K562 (cell line): ENCODE measurements at regions not wholly inside any gene's neighbourhood (a gene's known extent, or its start where the extent isn't known, plus 50 kb on each side); places are given as distances from the start of the nearest gene placed in this dataset.
"Not testable (repeated sequence)": the region's sequence is repeated elsewhere in the genome, so short reads cannot be mapped to it uniquely, and the experiment has no call there.

Experiments used
- ATAC-seq: fragments of 200-7000 bp; cut with Tn5 transposase; 3 replicates; pipeline ENCODE4 v1.9.1; 2020; ENCODE audit warnings: moderate library complexity
- BruUV-seq: library from RNA; stranded (reverse); fragments of 400-500 nt; replicated peaks from 2 replicates; lab custom pipeline; 2021; lab: Mats Ljungman, UMichigan
- CTCF ChIA-PET: fragments of 300-600 bp; formaldehyde crosslinking; extraction: SDS; loops from one replicate; lab custom pipeline; 2021; ENCODE audit warnings: low intra/inter-chr PET ratio; lab: Yijun Ruan, JAX
- POLR2A ChIA-PET: fragments of 300-600, 350-650 bp; sonication (Branson Sonifier 250); formaldehyde crosslinking; extraction: SDS; loops from one replicate; lab custom pipeline; 2021; ENCODE audit warnings: antibody characterized with exemption, inconsistent platforms; lab: Yijun Ruan, JAX
- DNase-seq, 4 experiments: peaks; one replicate each; pipeline versions ENCODE4 v3.0.0 to v3.0.0-alpha.2; 2011 to 2018; ENCODE audit warnings: low spot score in 3 of 4, mixed read lengths in 3 of 4; ENCODE audit errors: extremely low read depth in 1 of 4
- FAIRE-seq: peaks from 2 replicates; lab custom pipeline; 2011; peaks lifted over from hg19 to GRCh38; lab: Jason Lieb, UNC
- H2AFZ ChIP-seq: 2 replicates; pipeline ENCODE4 v1.6.0; 2011; ENCODE audit warnings: low read depth, low read length, control low read depth, inconsistent platforms
- H3K27ac ChIP-seq: fragments of 200-600 bp; 3 replicates; pipeline ENCODE4 v1.8.0; 2011; ENCODE audit warnings: low read depth, mild to moderate bottlenecking, control low read depth, inconsistent platforms, low read length, moderate library complexity, mixed read lengths; ENCODE audit errors: extremely low read depth
- H3K27me3 ChIP-seq, 2 experiments: fragments of 300-600 bp in 1 of 2; 2 replicates in 1 of 2; 3 replicates in 1 of 2; pipeline versions ENCODE4 v1.6.0 to v1.8.0; 2011; ENCODE audit warnings: inconsistent platforms in 2 of 2, low read length in 2 of 2, mild to moderate bottlenecking in 1 of 2, mixed read lengths in 1 of 2, moderate library complexity in 1 of 2; ENCODE audit not compliant: control insufficient read depth in 2 of 2, insufficient read depth in 2 of 2
- H3K36me3 ChIP-seq: fragments of 300-600 bp; 3 replicates; pipeline ENCODE4 v1.8.0; 2011; ENCODE audit warnings: mild to moderate bottlenecking, low read length, inconsistent platforms; ENCODE audit not compliant: control insufficient read depth, insufficient read depth
- H3K4me1 ChIP-seq, 2 experiments: fragments of 200-600 bp in 1 of 2; replicated peaks in 1 of 2; 2 replicates in 1 of 2; 3 replicates in 1 of 2; pipeline versions ENCODE4 v1.5.1 to v1.8.0; 2011; ENCODE audit warnings: inconsistent platforms in 2 of 2, low read length in 2 of 2, mild to moderate bottlenecking in 1 of 2, mixed read lengths in 1 of 2, moderate library complexity in 1 of 2; ENCODE audit not compliant: control insufficient read depth in 2 of 2, insufficient read depth in 2 of 2
- H3K4me2 ChIP-seq: 2 replicates; pipeline ENCODE4 v1.6.1; 2011; ENCODE audit warnings: low read length, control low read depth, inconsistent platforms, mixed read lengths; ENCODE audit not compliant: insufficient read depth
- H3K4me3 ChIP-seq: fragments of 200-600 bp; sonication (generic), shearing (Covaris generic); 2 replicates; pipeline ENCODE4 v1.5.1; 2016; ENCODE audit warnings: control low read depth, inconsistent platforms
- H3K79me2 ChIP-seq: fragments of 200-600 bp; 3 replicates; pipeline ENCODE4 v1.8.0; 2011; ENCODE audit warnings: low read length, inconsistent platforms; ENCODE audit not compliant: control insufficient read depth, insufficient read depth
- H3K9ac ChIP-seq, 2 experiments: 2 replicates each; pipeline versions ENCODE4 v1.6.0 to v1.6.1; 2011; ENCODE audit warnings: low read depth in 2 of 2, low read length in 2 of 2, control low read depth in 1 of 2, inconsistent platforms in 1 of 2, mild to moderate bottlenecking in 1 of 2, mixed read lengths in 1 of 2; ENCODE audit not compliant: insufficient read depth in 1 of 2
- H3K9me1 ChIP-seq: one replicate; pipeline ENCODE4 v1.6.0; 2011; ENCODE audit warnings: inconsistent platforms, mild to moderate bottlenecking, low read length, moderate library complexity; ENCODE audit not compliant: control insufficient read depth, insufficient read depth
- H3K9me3 ChIP-seq: replicated peaks from 2 replicates; pipeline ENCODE4 v1.5.1; 2011; ENCODE audit warnings: low read depth, low read length, inconsistent platforms; ENCODE audit not compliant: control insufficient read depth, insufficient read depth
- H4K20me1 ChIP-seq: replicated peaks from 2 replicates; pipeline ENCODE4 v1.6.1; 2011; ENCODE audit warnings: low read length, inconsistent platforms, mixed read lengths; ENCODE audit not compliant: control insufficient read depth, insufficient read depth
- BACH1 ChIP-seq: fragments of 200-800 bp; sonication (Bioruptor generic); IDR thresholded peaks from 2 replicates; pipeline ENCODE4 v1.6.1; 2016; ENCODE audit warnings: missing genetic modification characterization, missing compliant biosample characterization
- CBFA2T3 ChIP-seq: fragments of 450-650 bp; IDR thresholded peaks from 2 replicates; pipeline ENCODE4 v1.6.1; 2017
- CBX5 ChIP-seq: IDR thresholded peaks from 2 replicates; pipeline ENCODE4 v1.6.1; 2014; ENCODE audit warnings: low read depth, borderline replicate concordance
- CLOCK ChIP-seq: fragments of 250-450 bp; sonication (Bioruptor Pico); IDR thresholded peaks from 2 replicates; pipeline ENCODE4 v1.4.0; 2020; ENCODE audit warnings: mild to moderate bottlenecking, moderate library complexity, borderline replicate concordance
- CTBP1 ChIP-seq: fragments of 450-650 bp; IDR thresholded peaks from 2 replicates; pipeline ENCODE4 v1.6.1; 2016; ENCODE audit warnings: borderline replicate concordance
- RCOR1 ChIP-seq, 2 experiments: IDR thresholded peaks; 2 replicates each; pipeline ENCODE4 v1.6.1; 2012; ENCODE audit warnings: low read depth in 2 of 2, low read length in 2 of 2, borderline replicate concordance in 1 of 2, improper control_type of control experiment in 1 of 2
- WGBS: fragments of 100-300 bp; shearing (Covaris generic); methylation state at CpG from one replicate; pipeline ENCODE4 v1.1.6; 2016; ENCODE audit warnings: low coverage, mixed read lengths; ENCODE audit not compliant: insufficient coverage; ENCODE audit errors: missing lambda C conversion rate; 5-methylcytosine and 5-hydroxymethylcytosine counted together
- in situ Hi-C: fragments of 300-500 bp; cut with MboI; formaldehyde crosslinking; loops from 4 replicates; pipeline ENCODE4 v1.15.0; 2018; ENCODE audit warnings: inconsistent platforms, mixed read lengths
- intact Hi-C: fragments of 100-400 bp; cut with micrococcal nuclease; formaldehyde crosslinking; loops from 2 replicates; pipeline ENCODE4 v1.14.2; 2022

DNA sequence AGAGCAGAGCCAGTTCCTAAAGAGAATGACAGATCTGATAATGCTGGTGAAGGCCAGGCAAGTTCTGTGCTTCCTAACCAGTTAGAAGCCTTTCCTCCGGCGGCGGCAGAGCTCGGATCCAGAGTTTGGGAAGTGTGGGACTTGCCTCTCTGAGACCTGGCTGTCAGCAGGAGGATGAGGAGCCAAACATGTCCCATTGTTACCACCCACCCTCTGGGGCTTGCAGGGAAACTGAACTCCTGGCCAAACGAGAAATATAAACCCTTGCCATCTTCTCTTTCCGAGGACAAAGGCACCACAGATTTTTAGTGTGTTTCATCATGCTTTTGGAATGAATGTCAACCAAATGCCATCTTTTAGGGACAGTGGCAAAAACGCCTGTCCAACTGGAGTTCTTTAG lies 80.2 kb upstream of the SMURF2 start:
- TF ChIP-seq CBX5, result no peak
- TF ChIP-seq CTBP1, result no peak
- TF ChIP-seq CLOCK (CRISPR knock-in tag), result no peak
- no peak for TF ChIP-seq BACH1 (tag)
- TF ChIP-seq CBFA2T3, result no peak
- TF ChIP-seq RCOR1 (IDR thresholded peaks at IDR 0.05; ENCODE audit: borderline replicate concordance in 1 of 2, low read depth in 2 of 2, low read length in 2 of 2), result no peak
- H3K79me2 ChIP-seq, result no peaks in the 10 kb centered on the region
- no peak overlapping the region for H3K4me2 ChIP-seq
- H2AFZ ChIP-seq, result peak overlapping the region; percentile 2; the same call in 1 of the 2 replicates
- in situ Hi-C loops, result no loop called here
- H3K9ac ChIP-seq, result no peak overlapping the region
- no peak for FAIRE-seq
- H3K27me3 ChIP-seq, result no peaks in the 10 kb centered on the region
- no peak overlapping the region for H3K4me3 ChIP-seq
- H3K27ac ChIP-seq, result no peak overlapping the region
- no peak for ATAC-seq
- ChIA-PET CTCF (no interaction called here), POLR2A (interaction anchor here (0.7 kb wide), 1 partner anchor 237 kb away, joined by 3 read pairs; no protein-coding TSS in a partner anchor)
- WGBS, result 21% methylated on average over 7 of the region's 7 CpGs
- H3K4me1 ChIP-seq, result no peaks in the 10 kb centered on the region; a peak in 1 of 5 replicates
- no TSS peak for BruUV-seq
- intact Hi-C loops, result no loop called here
- no peaks in the 10 kb centered on the region for H3K9me1 ChIP-seq
- H3K36me3 ChIP-seq, result no peaks in the 10 kb centered on the region
- H3K9me3 ChIP-seq, result no peaks in the 10 kb centered on the region
- DNase-seq, result no peak
- no peaks in the 10 kb centered on the region for H4K20me1 ChIP-seq

- 69% methylated on average over 3 of the region's 3 CpGs for WGBS
- POLR2A ChIA-PET, result interaction anchor here (0.7 kb wide), 1 partner anchor 237 kb away, joined by 3 read pairs; no protein-coding TSS in a partner anchor
- H3K36me3 ChIP-seq, H3K79me2 ChIP-seq, H3K4me1 ChIP-seq, H4K20me1 ChIP-seq, in situ Hi-C loops, DNase-seq, H3K27ac ChIP-seq, FAIRE-seq, H3K27me3 ChIP-seq, H3K9ac ChIP-seq, H3K4me3 ChIP-seq, CTCF ChIA-PET, H3K9me1 ChIP-seq, H3K4me2 ChIP-seq, BruUV-seq, ATAC-seq, H3K9me3 ChIP-seq, intact Hi-C loops: not testable (repeated sequence)
- peak overlapping the region; percentile 2; the same call in 1 of the 2 replicates for H2AFZ ChIP-seq
Measured at GRCh38 chr17:64741916-64742315, 79.8 kb upstream of the SMURF2 start.
